HEK293T (cell line): ENCODE measurements at regions not wholly inside any gene's neighbourhood (a gene's known extent, or its start where the extent isn't known, plus 50 kb on each side); places are given as distances from the start of the nearest gene placed in this dataset.

Experiments
- BHLHE40 ChIP-seq: fragments of 450-650 bp; IDR thresholded peaks from 2 replicates; pipeline ENCODE4 v1.6.1; 2016; ENCODE audit warnings: mild to moderate bottlenecking, moderate library complexity, borderline replicate concordance
- FOXK2 ChIP-seq: fragments of 450-650 bp; IDR thresholded peaks from 2 replicates; pipeline ENCODE4 v1.6.1; 2016; ENCODE audit warnings: mild to moderate bottlenecking
- FOXM1 ChIP-seq: fragments of 450-650 bp; IDR thresholded peaks from 2 replicates; pipeline ENCODE4 v1.6.1; 2017; ENCODE audit warnings: mild to moderate bottlenecking, borderline replicate concordance
- HDGF ChIP-seq: fragments of 450-650 bp; IDR thresholded peaks from 2 replicates; pipeline ENCODE4 v1.6.1; 2017; ENCODE audit warnings: antibody characterized with exemption, borderline replicate concordance
- LEF1 ChIP-seq: fragments of 450-650 bp; IDR thresholded peaks from 2 replicates; pipeline ENCODE4 v1.6.1; 2017; ENCODE audit warnings: mild to moderate bottlenecking, borderline replicate concordance
- SP1 ChIP-seq: fragments of 450-650 bp; IDR thresholded peaks from 2 replicates; pipeline ENCODE4 v1.6.1; 2017
- TARDBP ChIP-seq: fragments of 450-650 bp; IDR thresholded peaks from 2 replicates; pipeline ENCODE4 v1.6.1; 2016
- ZNF384 ChIP-seq: fragments of 450-650 bp; IDR thresholded peaks from 2 replicates; pipeline ENCODE4 v1.6.1; 2016
- TF ChIP-seq, protein P1 (sequence below): fragments of 450-650 bp; IDR thresholded peaks from 2 replicates; pipeline ENCODE4 v1.6.1; 2016

DNA sequence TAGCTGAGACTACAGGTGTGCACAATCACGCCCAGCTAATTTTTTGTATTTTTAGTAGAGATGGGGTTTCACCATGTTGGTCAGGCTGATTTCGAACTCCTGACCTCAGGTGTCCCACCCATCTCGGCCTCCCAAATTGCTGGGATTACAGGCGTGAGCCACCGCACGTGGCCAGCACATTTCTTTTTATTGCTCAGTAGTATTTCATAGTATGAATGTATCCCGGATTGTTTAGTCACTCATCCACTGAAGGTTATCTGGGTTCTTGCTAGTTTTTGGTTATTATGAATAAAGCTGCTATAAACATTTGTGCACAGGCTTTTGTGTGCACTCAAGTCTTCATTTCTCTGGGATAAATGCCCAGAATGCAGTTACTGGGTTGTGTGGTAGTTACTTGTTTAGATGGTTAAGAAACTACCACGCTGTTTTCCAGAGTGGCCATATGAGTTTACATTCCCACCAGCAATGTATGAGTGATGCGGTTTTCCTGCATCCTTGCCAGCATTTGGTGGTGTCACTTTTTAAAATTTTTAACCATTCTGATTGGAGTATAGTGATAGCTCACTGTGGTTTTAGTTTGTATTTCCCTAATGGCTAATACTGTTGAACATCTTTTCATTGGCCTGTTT is 275.8 kb upstream of the LYZL1 start:
- TF ChIP-seq, protein P1, sequence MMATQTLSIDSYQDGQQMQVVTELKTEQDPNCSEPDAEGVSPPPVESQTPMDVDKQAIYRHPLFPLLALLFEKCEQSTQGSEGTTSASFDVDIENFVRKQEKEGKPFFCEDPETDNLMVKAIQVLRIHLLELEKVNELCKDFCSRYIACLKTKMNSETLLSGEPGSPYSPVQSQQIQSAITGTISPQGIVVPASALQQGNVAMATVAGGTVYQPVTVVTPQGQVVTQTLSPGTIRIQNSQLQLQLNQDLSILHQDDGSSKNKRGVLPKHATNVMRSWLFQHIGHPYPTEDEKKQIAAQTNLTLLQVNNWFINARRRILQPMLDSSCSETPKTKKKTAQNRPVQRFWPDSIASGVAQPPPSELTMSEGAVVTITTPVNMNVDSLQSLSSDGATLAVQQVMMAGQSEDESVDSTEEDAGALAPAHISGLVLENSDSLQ, result no peak
- TF ChIP-seq SP1, result no peak
- no peak for TF ChIP-seq BHLHE40
- no peak for TF ChIP-seq LEF1
- no peak for TF ChIP-seq ZNF384
- TF ChIP-seq FOXK2, result no peak
- no peak for TF ChIP-seq TARDBP
- no peak for TF ChIP-seq FOXM1
- no peak for TF ChIP-seq HDGF
